ENCODE measurements at regions not wholly inside any gene's neighbourhood (a gene's known extent, or its start where the extent isn't known, plus 50 kb on each side); places are given as distances from the start of the nearest gene placed in this dataset.

- no peak for TF ChIP-seq CTCF (IDR thresholded peaks at IDR 0.05; ENCODE audit: low read depth, low read length, missing control alignments)
- H3K4me3 ChIP-seq (replicated peaks; ENCODE audit: low read depth, low read length) = no peak overlapping the region
- no peak for DNase-seq (ENCODE audit: extremely low read depth, low read depth)
These were observed 356.5 kb upstream of the MTPN start for GRCh38 chr7:136333636-136334035.

GRCh38 chr7:136326045-136326609 is 349.0 kb upstream of the MTPN start:
- H3K4me3 ChIP-seq (replicated peaks; ENCODE audit: low read depth, low read length) = no peak overlapping the region
- no peak for TF ChIP-seq CTCF (IDR thresholded peaks at IDR 0.05; ENCODE audit: low read depth, low read length, missing control alignments)
- DNase-seq (ENCODE audit: extremely low read depth, low read depth) = no peak

- no peak for DNase-seq (ENCODE audit: extremely low read depth, low read depth)
- H3K4me3 ChIP-seq (replicated peaks; ENCODE audit: low read depth, low read length) = no peak overlapping the region
- no peak for TF ChIP-seq CTCF (IDR thresholded peaks at IDR 0.05; ENCODE audit: low read depth, low read length, missing control alignments)
These were observed 348.4 kb upstream of the MTPN start for GRCh38 chr7:136325578-136325977.

- no peak for DNase-seq (ENCODE audit: extremely low read depth, low read depth)
- H3K4me3 ChIP-seq (replicated peaks; ENCODE audit: low read depth, low read length) = no peak overlapping the region
- no peak for TF ChIP-seq CTCF (IDR thresholded peaks at IDR 0.05; ENCODE audit: low read depth, low read length, missing control alignments)
These were observed 347.9 kb upstream of the MTPN start for GRCh38 chr7:136325027-136325426.

GRCh38 chr7:136324073-136324704 is 347.0 kb upstream of the MTPN start:
- TF ChIP-seq CTCF (IDR thresholded peaks at IDR 0.05; ENCODE audit: low read depth, low read length, missing control alignments) = no peak
- no peak for DNase-seq (ENCODE audit: extremely low read depth, low read depth)
- H3K4me3 ChIP-seq (replicated peaks; ENCODE audit: low read depth, low read length) = no peak overlapping the region

- no peak for TF ChIP-seq CTCF (IDR thresholded peaks at IDR 0.05; ENCODE audit: low read depth, low read length, missing control alignments)
- DNase-seq (ENCODE audit: extremely low read depth, low read depth) = no peak
- H3K4me3 ChIP-seq (replicated peaks; ENCODE audit: low read depth, low read length) = no peak overlapping the region
These were observed 335.4 kb upstream of the MTPN start for GRCh38 chr7:136312592-136312991.

GRCh38 chr7:136309407-136309806 is 332.2 kb upstream of the MTPN start:
- no peak for DNase-seq (ENCODE audit: extremely low read depth, low read depth)
- no peak overlapping the region for H3K4me3 ChIP-seq (replicated peaks; ENCODE audit: low read depth, low read length)
- no peak for TF ChIP-seq CTCF (IDR thresholded peaks at IDR 0.05; ENCODE audit: low read depth, low read length, missing control alignments)

Data from HFF-Myc (cell line).